Mucosa of descending colon (tissue), 3 donors: ENCODE measurements at regions not wholly inside any gene's neighbourhood (a gene's known extent, or its start where the extent isn't known, plus 50 kb on each side); places are given as distances from the start of the nearest gene placed in this dataset.

Source experiments
- ATAC-seq: fragments of 200-7000 bp; cut with Tn5 transposase; one replicate; pipeline ENCODE4 v1.9.1; 2020; ENCODE audit warnings: mild to moderate bottlenecking, moderate library complexity
- DNase-seq, 3 donors: peaks; one replicate each; pipeline ENCODE4 v3.0.0-alpha.2; 2020
- H3K36me3 ChIP-seq: fragments of 200-600 bp; one replicate; pipeline ENCODE4 v1.8.0; 2021; ENCODE audit warnings: low read depth, mild to moderate bottlenecking
- H3K4me1 ChIP-seq: fragments of 200-600 bp; one replicate; pipeline ENCODE4 v1.8.0; 2021; ENCODE audit warnings: low read depth, mild to moderate bottlenecking
- H3K4me3 ChIP-seq: fragments of 200-600 bp; one replicate; pipeline ENCODE4 v1.8.0; 2021; ENCODE audit warnings: mild to moderate bottlenecking
- H3K9me3 ChIP-seq: fragments of 200-600 bp; one replicate; pipeline ENCODE4 v1.8.0; 2021; ENCODE audit warnings: mild to moderate bottlenecking
- intact Hi-C, 2 donors: fragments of 100-400 bp; cut with DNase I in 1 of 2; cut with micrococcal nuclease in 1 of 2; formaldehyde crosslinking; loops; one replicate each; pipeline versions ENCODE4 v1.11.0 to v1.11.1; 2022; cut with DNase I, micrococcal nuclease
- TF ChIP-seq, protein P1 (sequence below): fragments of 200-600 bp; IDR thresholded peaks from one replicate; pipeline ENCODE4 v1.8.0; 2022; ENCODE audit warnings: antibody characterized with exemption, mild to moderate bottlenecking
- donor health status: DM: no; HTN: no; CAD: no; lungs with moderate emphysema.
- donor health status: DM: no; HTN: no; CAD: no.
- donor health status: DM: no; HTN: yes; CAD: no.

- H3K4me3 ChIP-seq, result no peak overlapping the region
- H3K36me3 ChIP-seq, result no peaks in the 10 kb centered on the region
- DNase-seq, result no peak
- intact Hi-C loops, result no loop called here
- H3K4me1 ChIP-seq, result no peaks in the 10 kb centered on the region
- TF ChIP-seq, protein P1, sequence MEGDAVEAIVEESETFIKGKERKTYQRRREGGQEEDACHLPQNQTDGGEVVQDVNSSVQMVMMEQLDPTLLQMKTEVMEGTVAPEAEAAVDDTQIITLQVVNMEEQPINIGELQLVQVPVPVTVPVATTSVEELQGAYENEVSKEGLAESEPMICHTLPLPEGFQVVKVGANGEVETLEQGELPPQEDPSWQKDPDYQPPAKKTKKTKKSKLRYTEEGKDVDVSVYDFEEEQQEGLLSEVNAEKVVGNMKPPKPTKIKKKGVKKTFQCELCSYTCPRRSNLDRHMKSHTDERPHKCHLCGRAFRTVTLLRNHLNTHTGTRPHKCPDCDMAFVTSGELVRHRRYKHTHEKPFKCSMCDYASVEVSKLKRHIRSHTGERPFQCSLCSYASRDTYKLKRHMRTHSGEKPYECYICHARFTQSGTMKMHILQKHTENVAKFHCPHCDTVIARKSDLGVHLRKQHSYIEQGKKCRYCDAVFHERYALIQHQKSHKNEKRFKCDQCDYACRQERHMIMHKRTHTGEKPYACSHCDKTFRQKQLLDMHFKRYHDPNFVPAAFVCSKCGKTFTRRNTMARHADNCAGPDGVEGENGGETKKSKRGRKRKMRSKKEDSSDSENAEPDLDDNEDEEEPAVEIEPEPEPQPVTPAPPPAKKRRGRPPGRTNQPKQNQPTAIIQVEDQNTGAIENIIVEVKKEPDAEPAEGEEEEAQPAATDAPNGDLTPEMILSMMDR, result no peak
- no peak for ATAC-seq
- H3K9me3 ChIP-seq, result peaks cover 42% of the 10 kb centered on the region
Observed at GRCh38 chr16:35363510-35363909, 1904.1 kb downstream of the TP53TG3F start.

GRCh38 chr16:35364263-35364662 is 1904.9 kb downstream of the TP53TG3F start:
- H3K9me3 ChIP-seq, result peaks cover 39% of the 10 kb centered on the region
- intact Hi-C loops, result no loop called here
- ATAC-seq, result no peak
- H3K4me3 ChIP-seq, result no peak overlapping the region
- TF ChIP-seq, protein P1, result no peak
- no peaks in the 10 kb centered on the region for H3K36me3 ChIP-seq
- H3K4me1 ChIP-seq, result no peaks in the 10 kb centered on the region
- no peak for DNase-seq

DNA sequence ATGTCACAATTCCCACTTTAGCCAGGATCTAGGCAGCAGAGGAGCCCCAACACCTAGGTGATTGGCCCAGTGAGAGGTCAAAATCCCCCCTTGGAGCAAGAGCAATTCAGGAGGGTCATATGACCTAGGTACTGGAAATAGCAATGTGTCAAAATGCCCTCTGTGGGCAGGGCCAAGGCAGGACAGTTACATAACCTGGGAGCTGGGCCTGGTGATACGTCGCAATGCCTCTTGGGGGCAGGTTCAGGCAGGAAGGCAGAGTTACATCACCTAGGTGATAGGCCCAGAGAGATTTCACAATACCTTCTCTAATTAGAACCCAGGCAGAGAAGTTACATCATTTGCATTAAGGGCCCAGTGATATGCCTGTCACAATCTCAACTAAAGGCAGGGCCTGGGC is 1906.3 kb downstream of the TP53TG3F start:
- H3K4me1 ChIP-seq, result no peaks in the 10 kb centered on the region
- DNase-seq (no peak), ATAC-seq (no peak)
- H3K4me3 ChIP-seq, result no peak overlapping the region
- H3K36me3 ChIP-seq, result no peaks in the 10 kb centered on the region
- intact Hi-C loops, result no loop called here
- TF ChIP-seq, protein P1, result no peak
- H3K9me3 ChIP-seq, result peaks cover 41% of the 10 kb centered on the region

DNA sequence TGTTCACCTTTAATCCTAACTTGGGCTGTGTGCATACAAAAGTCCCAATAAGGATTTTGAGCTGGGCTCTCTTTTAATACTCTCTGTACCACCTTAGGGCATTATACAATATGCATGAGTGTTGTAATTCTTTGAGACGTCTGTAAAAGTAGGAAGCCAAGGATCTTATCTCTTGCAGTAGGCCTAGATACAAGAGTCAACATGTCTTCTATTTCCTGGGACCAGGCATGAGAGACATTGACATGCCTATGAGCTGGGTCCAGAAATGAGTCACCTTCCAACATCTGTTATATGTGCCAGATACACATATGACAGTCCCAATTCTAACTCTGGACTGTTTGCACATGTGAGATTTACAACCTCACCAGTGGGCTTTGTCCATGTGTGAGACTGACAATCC is 1911.2 kb downstream of the TP53TG3F start:
- H3K4me3 ChIP-seq, result no peak overlapping the region
- intact Hi-C loops, result no loop called here
- no peaks in the 10 kb centered on the region for H3K4me1 ChIP-seq
- H3K9me3 ChIP-seq, result peaks cover 50% of the 10 kb centered on the region
- DNase-seq (no peak), ATAC-seq (no peak)
- no peaks in the 10 kb centered on the region for H3K36me3 ChIP-seq
- TF ChIP-seq, protein P1, result no peak

- intact Hi-C loops, result no loop called here
- TF ChIP-seq, protein P1, result no peak
- ATAC-seq (no peak), DNase-seq (no peak)
- H3K36me3 ChIP-seq, result no peaks in the 10 kb centered on the region
- H3K4me3 ChIP-seq, result no peak overlapping the region
- H3K9me3 ChIP-seq, result peaks cover 47% of the 10 kb centered on the region
- no peaks in the 10 kb centered on the region for H3K4me1 ChIP-seq
Observed at GRCh38 chr16:35377142-35377541, 1917.7 kb downstream of the TP53TG3F start.

GRCh38 chr16:35386619-35387018 is 1927.2 kb downstream of the TP53TG3F start:
- peaks cover 41% of the 10 kb centered on the region for H3K9me3 ChIP-seq
- DNase-seq (no peak), ATAC-seq (no peak)
- H3K4me1 ChIP-seq, result no peaks in the 10 kb centered on the region
- no peaks in the 10 kb centered on the region for H3K36me3 ChIP-seq
- TF ChIP-seq, protein P1, result no peak
- H3K4me3 ChIP-seq, result no peak overlapping the region
- intact Hi-C loops, result no loop called here
